ENCODE measurements at regions not wholly inside any gene's neighbourhood (a gene's known extent, or its start where the extent isn't known, plus 50 kb on each side); places are given as distances from the start of the nearest gene placed in this dataset.

GRCh38 chr11:10397226-10397987, 57.7 kb upstream of the AMPD3 start:
- no peaks in the 10 kb centered on the region for H4K20me1 ChIP-seq (replicated peaks; ENCODE audit: control insufficient read depth, extremely low read depth, insufficient read depth, low read length)
- no peaks in the 10 kb centered on the region for H3K36me3 ChIP-seq (ENCODE audit: control insufficient read depth in 2 of 2, extremely low read depth in 1 of 2, insufficient read depth in 2 of 2, low read length in 2 of 2)
- no peaks in the 10 kb centered on the region for H3K27me3 ChIP-seq (ENCODE audit: control insufficient read depth in 2 of 2, insufficient read depth in 2 of 2, low read length in 2 of 2)
- POLR2A ChIA-PET = no interaction called here
- DNase-seq (ENCODE audit: low read depth, low spot score) (no peak), FAIRE-seq (no peak)
- H3K4me2 ChIP-seq (ENCODE audit: insufficient read depth, low read length) = no peak overlapping the region
- H3K4me3 ChIP-seq (replicated peaks in 1 of 3; ENCODE audit: insufficient read depth in 1 of 3, low read depth in 1 of 3, low read length in 3 of 3) = no peak overlapping the region
- CTCF ChIA-PET = interaction anchor here (1.1 to 1.6 kb wide), 3 partner anchors 31 to 117 kb away, joined by 3 read pairs; no protein-coding TSS in a partner anchor
- no peaks in the 10 kb centered on the region for H3K9me3 ChIP-seq (replicated peaks; ENCODE audit: control insufficient read depth, insufficient read depth, low read length)
- H2AFZ ChIP-seq (ENCODE audit: low read depth, low read length) = no peak overlapping the region
- H3K27ac ChIP-seq (ENCODE audit: insufficient read depth, low read depth, low read length) = no peak overlapping the region
- no TSS peak for BruUV-seq (replicated peaks)
- no peak for TF ChIP-seq EZH2 (IDR thresholded peaks at IDR 0.05; ENCODE audit: borderline replicate concordance, low read depth, low read length, severe bottlenecking)
- no peak for TF ChIP-seq POLR2A (IDR thresholded peaks at IDR 0.05; ENCODE audit: low read depth, low read length)
- TF ChIP-seq POLR2AphosphoS5 (IDR thresholded peaks at IDR 0.05; ENCODE audit: insufficient read depth, low read depth, low read length) = no peak
- TF ChIP-seq, protein P1, sequence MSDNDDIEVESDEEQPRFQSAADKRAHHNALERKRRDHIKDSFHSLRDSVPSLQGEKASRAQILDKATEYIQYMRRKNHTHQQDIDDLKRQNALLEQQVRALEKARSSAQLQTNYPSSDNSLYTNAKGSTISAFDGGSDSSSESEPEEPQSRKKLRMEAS (IDR thresholded peaks at IDR 0.05; ENCODE audit: insufficient read depth, insufficient read length) = no peak
- TF ChIP-seq, protein P2, sequence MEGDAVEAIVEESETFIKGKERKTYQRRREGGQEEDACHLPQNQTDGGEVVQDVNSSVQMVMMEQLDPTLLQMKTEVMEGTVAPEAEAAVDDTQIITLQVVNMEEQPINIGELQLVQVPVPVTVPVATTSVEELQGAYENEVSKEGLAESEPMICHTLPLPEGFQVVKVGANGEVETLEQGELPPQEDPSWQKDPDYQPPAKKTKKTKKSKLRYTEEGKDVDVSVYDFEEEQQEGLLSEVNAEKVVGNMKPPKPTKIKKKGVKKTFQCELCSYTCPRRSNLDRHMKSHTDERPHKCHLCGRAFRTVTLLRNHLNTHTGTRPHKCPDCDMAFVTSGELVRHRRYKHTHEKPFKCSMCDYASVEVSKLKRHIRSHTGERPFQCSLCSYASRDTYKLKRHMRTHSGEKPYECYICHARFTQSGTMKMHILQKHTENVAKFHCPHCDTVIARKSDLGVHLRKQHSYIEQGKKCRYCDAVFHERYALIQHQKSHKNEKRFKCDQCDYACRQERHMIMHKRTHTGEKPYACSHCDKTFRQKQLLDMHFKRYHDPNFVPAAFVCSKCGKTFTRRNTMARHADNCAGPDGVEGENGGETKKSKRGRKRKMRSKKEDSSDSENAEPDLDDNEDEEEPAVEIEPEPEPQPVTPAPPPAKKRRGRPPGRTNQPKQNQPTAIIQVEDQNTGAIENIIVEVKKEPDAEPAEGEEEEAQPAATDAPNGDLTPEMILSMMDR (IDR thresholded peaks at IDR 0.05; ENCODE audit: extremely low read depth in 1 of 2, insufficient read depth in 1 of 2, low read depth in 1 of 2, low read length in 2 of 2) = no peak
- no peak for TF ChIP-seq FOS (IDR thresholded peaks at IDR 0.05; ENCODE audit: borderline replicate concordance, insufficient read depth, low read length)
- TF ChIP-seq MYC (IDR thresholded peaks at IDR 0.05; ENCODE audit: low read depth, low read length) = no peak
- TF ChIP-seq JUN (IDR thresholded peaks at IDR 0.05; ENCODE audit: borderline replicate concordance, insufficient read depth, insufficient read length, low read depth) = no peak
- TF ChIP-seq GATA2 (IDR thresholded peaks at IDR 0.05; ENCODE audit: insufficient read depth, insufficient read length, low read depth, low read length) = no peak
- H3K79me2 ChIP-seq (ENCODE audit: control insufficient read depth, insufficient read depth, low read length) = no peaks in the 10 kb centered on the region
- H3K4me1 ChIP-seq (ENCODE audit: control insufficient read depth, extremely low read depth, insufficient read depth, low read length) = peaks cover 14% of the 10 kb centered on the region
- no peaks in the 10 kb centered on the region for H3K9me1 ChIP-seq (replicated peaks; ENCODE audit: control insufficient read depth, extremely low read depth, insufficient read depth, low read length)
- dilution Hi-C loops (cut with MboI; ENCODE audit: extremely low pct_ligation_motif_present, low sequenced_read_pairs) (no loop called here), intact Hi-C loops (cut with micrococcal nuclease) (no loop called here)
- no peak overlapping the region for H3K9ac ChIP-seq (replicated peaks; ENCODE audit: extremely low read depth, insufficient read depth, low read length)

Measured in endothelial cell of umbilical vein (primary cell).